ENCODE measurements at regions not wholly inside any gene's neighbourhood (a gene's known extent, or its start where the extent isn't known, plus 50 kb on each side); places are given as distances from the start of the nearest gene placed in this dataset.
"Not testable (repeated sequence)": the region's sequence is repeated elsewhere in the genome, so short reads cannot be mapped to it uniquely, and the experiment has no call there.

GRCh38 chr5:152170350-152170749 is 234.7 kb downstream of the NMUR2 start:
- no peak for DNase-seq (ENCODE audit: low read depth)
- no peak overlapping the region for H3K4me3 ChIP-seq (ENCODE audit: low read depth, low read length)
- TF ChIP-seq CTCF (conservative IDR thresholded peaks at IDR 0.05; ENCODE audit: low read depth, low read length): no peak

DNA sequence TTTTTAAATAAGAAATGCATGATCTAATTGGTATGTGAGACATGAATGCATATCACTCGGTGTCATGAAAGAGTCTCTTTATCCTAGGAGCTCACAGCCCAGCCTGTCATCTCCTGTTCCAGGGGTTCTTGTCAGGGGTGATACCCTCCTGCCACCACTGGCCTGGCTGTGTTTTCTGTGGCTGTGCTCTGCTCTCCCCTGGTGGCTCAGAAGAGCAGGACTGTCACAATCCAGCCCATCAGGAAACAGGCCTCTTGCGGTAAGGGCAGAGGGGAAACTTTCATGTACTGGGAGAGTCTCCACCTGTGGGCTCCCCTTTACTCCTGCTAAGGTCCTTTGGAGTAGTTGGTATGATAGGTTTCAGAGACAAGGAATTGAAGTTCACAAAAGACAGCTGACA is 240.2 kb upstream of the GLRA1 start:
- H3K4me3 ChIP-seq (ENCODE audit: low read depth, low read length): no peak overlapping the region
- no peak for TF ChIP-seq CTCF (conservative IDR thresholded peaks at IDR 0.05; ENCODE audit: low read depth, low read length)
- DNase-seq (ENCODE audit: low read depth): no peak

DNA sequence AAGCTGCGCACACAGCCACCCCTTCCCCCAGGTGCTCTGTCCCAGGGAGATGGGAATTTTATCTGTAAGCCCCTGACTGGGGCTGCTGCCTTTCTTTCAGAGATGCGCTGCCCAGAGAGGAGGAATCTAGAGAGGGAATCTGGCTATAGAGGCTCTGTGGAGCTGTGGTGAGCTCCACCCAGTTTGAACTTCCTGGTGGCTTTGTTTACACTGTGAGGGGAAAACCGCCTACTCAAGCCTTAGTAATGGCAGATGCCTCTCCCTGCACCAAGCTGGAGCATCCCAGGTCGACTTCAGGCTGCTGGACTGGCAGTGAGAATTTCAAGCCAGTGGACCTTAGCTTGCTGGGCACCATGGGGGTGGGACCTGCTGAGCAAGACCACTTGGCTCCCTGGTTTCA is 235.2 kb upstream of the GLRA1 start:
- DNase-seq (ENCODE audit: low read depth): not testable (repeated sequence)

DNA sequence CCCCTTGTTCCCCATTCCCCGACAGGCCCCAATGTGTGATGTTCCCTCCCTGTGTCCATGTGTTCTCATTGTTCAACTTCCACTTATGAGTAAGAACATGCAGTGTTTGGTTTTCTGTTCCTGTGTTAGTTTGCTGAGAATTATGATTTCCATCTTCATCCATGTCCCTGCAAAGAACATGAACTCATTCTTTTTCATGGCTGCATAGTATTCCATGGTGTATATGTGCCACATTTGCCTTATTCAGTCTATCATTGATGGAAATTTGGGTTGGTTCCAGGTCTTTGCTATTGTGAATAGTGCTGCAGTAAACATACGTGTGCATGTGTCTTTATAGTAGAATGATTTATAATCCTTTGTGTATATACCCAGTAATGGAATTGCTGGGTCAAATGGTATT is 229.8 kb upstream of the GLRA1 start:
- not testable (repeated sequence) for H3K4me3 ChIP-seq (ENCODE audit: low read depth, low read length); DNase-seq (ENCODE audit: low read depth)

More for the DNA sequence above, 235.2 kb upstream of the GLRA1 start:
- H3K4me3 ChIP-seq (ENCODE audit: low read depth, low read length): not testable (repeated sequence)

DNA sequence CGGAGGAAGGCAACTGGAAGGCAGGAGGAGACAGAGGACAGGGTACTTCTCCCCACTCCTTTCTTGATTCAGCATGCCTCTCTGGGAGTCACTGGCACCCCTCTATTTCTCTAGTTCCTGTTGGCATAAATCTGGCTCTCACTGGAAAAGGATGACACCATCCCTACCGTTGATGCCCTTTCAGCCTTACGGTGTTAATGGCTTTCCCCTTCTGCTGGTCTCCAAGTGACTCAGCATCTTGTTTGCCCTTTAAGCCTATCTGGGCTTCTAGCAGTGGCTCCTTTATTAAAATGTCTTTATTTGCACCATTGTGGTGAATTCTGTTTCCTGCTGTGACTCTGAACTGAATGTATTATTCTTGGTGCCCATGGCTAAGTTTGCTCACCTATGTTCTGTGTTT is 227.3 kb upstream of the GLRA1 start:
- no peak for TF ChIP-seq CTCF (conservative IDR thresholded peaks at IDR 0.05; ENCODE audit: low read depth, low read length)
- no peak for DNase-seq (ENCODE audit: low read depth)
- no peak overlapping the region for H3K4me3 ChIP-seq (ENCODE audit: low read depth, low read length)

DNA sequence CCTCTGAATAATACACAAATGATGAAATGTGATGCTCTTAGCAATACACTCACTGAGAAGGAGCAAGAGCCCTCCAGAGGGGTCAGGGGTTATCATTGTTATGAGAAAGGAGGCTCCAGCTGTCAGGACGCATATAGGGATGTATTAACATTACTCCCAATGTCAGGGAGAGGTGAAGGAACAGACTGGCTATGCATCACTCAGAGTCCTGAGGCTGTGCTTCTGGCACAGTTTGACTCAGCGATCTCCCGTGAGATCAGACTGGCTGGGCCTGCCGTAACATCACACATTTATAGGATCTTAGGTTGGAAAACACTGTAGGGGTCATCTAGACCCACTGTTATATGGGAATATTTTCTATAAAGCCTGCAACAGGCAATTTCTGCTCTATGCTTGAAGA is 226.5 kb upstream of the GLRA1 start:
- no peak for TF ChIP-seq CTCF (conservative IDR thresholded peaks at IDR 0.05; ENCODE audit: low read depth, low read length)
- DNase-seq (ENCODE audit: low read depth): no peak
- H3K4me3 ChIP-seq (ENCODE audit: low read depth, low read length): no peak overlapping the region

DNA sequence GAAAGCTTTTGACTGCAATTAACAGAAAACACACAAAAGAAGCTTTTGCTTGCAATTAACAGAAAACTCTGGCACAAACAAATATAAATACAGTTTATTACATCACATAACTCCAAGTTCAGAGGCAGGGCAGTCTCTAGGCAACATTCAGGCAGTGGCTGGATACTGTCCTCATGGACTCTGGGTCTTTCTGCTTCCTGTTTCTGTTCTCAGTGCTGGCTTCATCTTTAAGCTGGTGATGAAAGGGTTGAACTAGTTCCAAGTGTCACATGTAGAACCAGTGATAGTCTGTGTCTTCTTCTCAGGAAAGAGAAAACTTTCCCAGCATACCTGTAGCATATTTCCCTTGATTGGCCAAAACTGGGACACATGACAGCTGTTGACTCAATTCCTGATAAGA is 222.6 kb upstream of the GLRA1 start:
- no peak for DNase-seq (ENCODE audit: low read depth)
- no peak for TF ChIP-seq CTCF (conservative IDR thresholded peaks at IDR 0.05; ENCODE audit: low read depth, low read length)
- no peak overlapping the region for H3K4me3 ChIP-seq (ENCODE audit: low read depth, low read length)

- no peak for TF ChIP-seq CTCF (conservative IDR thresholded peaks at IDR 0.05; ENCODE audit: low read depth, low read length)
- DNase-seq (ENCODE audit: low read depth): no peak
Measured at GRCh38 chr5:152146566-152146965, 221.9 kb upstream of the GLRA1 start.

More at GRCh38 chr5:152146566-152146965, 221.9 kb upstream of the GLRA1 start:
- H3K4me3 ChIP-seq (ENCODE audit: low read depth, low read length): no peak overlapping the region

All from choroid plexus epithelial cell (primary cell).